HG03060 (cell line): ENCODE measurements at regions not wholly inside any gene's neighbourhood (a gene's known extent, or its start where the extent isn't known, plus 50 kb on each side); places are given as distances from the start of the nearest gene placed in this dataset.

ENCODE experiments used
- ATAC-seq: cut with Tn5 transposase; IDR thresholded peaks from one replicate; pipeline ENCODE4 v1.9.1; 2021; ENCODE audit warnings: low read depth, moderate number of reproducible peaks; ENCODE audit not compliant: unreplicated experiment

DNA sequence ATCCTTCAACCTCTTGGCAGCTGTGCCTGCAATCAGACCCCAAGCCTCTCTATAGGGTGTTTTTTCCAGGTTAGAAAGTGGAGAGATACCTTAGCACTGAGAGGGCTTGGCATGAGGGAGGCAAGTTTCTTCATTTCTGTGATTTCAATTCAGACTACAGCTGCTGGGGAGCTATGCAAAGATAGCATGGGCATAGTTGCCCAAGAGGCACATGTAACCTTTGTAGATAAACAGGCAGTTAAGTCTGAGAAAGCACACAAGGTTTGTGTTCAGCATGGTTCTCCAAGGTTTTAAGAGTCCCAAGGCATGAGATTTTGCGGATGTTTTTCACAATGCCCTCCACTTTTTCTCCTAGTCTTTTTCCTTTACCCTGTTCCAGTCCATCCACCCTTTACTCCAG, 385.0 kb upstream of the ETAA1 start:
- ATAC-seq: no peak

DNA sequence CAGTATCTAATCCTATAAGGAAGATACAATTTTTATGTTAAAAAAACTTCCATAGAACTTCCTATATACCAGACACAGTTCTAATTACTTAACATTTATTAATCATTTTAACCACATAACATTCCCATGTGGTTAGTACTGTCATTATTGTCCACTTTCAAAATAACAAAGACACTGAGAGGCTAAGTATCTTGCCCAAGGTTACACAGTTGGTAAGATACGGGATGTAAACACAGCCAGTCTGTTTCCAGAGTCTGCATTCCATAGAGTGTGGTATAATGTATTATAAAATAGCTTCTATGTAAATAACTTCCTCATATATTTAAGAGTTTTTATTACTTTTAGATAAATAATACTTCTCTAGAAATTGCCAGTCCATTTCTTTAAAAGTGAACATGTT, 383.3 kb upstream of the ETAA1 start:
- ATAC-seq: no peak

DNA sequence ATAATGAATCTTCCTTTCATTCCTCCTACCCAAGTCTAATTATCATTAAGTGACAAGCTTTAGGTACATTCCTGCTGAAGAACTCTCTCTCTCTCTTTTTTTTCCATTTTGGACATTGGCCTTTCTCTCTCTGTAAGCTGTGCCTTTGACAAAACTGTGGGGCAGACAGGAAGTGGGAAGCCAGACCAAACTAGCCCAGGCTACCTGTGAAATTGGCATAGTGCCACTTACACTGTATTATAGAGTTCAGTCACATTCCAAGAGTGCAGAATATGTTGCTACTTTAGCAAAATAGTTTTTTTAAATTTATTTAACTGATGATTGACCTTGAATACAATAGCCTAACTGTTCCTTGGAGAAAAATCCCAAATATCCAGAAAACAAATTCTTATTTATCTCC, 381.5 kb upstream of the ETAA1 start:
- no peak for ATAC-seq

DNA sequence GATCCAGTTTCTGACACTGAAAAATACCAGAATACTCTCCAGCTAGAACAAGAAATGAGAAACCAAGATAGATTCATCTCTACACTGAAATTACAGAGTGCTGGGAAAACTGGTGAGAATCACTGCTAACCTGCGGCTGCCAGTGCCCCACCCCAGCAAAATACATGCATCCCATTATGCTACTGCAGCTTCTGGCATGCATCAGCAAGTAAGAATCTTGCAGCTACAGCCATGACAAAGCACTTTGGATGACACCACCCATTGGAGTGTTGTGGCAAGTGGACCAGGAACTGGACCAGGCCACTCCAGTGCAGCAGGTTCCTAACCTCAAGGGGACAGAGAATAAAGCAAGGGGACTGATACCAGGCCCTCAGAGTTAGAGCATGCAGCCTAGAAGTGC, 378.8 kb upstream of the ETAA1 start:
- ATAC-seq: no peak

DNA sequence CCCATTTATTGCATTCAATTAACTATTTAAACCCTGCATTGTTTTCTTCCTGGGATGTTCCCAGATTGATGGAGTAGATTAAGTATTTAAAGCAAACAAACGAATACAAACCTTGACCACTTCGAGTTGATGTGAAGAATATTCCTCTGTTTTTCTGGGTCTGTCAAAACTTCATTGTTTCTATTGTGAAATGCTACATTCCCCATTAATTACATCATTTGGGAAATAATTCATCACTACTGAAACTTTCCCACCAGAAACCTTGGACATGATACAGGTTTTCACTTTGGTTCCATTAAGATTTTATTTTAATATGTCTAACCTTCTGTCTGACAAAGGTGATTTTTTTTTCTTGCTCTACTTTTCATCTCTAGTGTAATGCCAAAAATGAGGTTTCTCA, 365.1 kb upstream of the ETAA1 start:
- ATAC-seq: no peak

DNA sequence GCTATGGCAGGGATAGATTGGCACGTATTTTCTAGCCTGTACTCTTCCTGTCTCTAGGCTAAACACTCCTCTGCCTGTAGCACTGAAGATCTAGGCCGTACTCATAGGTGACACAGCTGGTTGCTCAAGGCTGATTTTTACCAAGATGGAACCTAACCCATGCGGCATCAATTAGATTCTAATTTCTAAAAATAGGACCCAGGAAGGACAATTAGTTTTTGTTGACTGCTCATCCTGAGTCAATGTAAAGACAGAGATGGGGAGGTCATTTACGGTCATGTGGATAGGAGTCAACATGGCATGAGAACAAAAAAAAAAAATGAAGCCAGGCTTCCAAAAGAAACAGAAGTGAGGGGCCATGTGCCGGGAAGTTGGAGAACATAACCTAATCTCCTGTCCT, 360.7 kb upstream of the ETAA1 start:
- ATAC-seq: no peak

DNA sequence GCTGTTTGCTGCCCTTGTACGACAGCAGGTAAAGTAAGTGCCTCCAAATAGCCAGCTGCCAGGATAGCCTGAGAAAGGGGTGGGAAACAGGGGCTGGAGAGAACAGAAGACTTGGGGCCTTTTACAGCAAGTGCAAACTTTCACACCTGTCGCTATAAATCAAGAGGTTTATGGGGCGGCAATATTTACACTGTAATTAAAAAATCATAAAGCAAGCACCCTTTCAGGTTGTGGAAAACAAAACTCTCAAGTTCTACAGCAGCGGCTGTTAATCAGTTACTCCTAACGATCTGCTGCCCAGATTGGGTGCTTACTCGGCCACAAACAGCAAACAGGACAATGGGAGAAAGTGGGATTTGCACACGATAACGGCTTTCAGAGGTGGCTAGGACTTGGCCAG, 359.5 kb upstream of the ETAA1 start:
- no peak for ATAC-seq

DNA sequence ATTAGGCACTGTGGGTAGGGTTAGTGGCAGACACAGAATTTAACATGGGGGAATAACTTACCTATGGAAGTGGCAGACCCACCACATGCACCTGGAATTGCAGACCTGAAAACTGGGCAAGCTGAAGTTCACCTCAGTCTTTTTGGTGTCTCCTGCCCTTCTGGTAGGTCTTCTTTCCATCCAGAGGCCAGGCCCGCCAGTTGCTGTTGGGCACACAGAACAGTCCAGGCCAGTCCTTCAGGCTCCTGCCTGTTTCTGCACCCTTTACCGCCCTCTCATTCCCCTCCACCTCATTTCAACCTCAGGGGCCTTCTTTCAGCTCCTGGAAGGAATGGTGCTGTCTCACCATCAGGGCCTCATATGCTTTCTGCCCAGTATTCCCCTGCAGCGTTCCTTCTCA, 358.9 kb upstream of the ETAA1 start:
- ATAC-seq: no peak

DNA sequence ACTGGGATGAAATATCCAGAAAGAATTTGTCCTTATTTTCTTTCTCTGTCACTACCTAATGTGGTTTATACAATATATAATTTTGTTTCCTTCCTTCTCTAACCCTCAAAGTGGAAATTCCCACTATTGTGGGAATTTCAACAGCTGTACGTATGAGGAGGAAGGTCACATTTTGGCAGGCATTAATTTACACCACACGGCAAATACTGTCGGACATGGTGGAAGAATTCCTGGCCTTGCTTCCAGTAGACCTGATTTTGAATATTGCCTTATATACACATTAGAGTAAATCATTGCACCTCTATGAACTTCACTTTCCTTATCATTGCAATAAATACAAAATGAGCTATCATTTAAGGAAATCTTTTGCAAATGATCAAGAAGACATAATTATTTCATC, 358.1 kb upstream of the ETAA1 start:
- ATAC-seq: no peak

DNA sequence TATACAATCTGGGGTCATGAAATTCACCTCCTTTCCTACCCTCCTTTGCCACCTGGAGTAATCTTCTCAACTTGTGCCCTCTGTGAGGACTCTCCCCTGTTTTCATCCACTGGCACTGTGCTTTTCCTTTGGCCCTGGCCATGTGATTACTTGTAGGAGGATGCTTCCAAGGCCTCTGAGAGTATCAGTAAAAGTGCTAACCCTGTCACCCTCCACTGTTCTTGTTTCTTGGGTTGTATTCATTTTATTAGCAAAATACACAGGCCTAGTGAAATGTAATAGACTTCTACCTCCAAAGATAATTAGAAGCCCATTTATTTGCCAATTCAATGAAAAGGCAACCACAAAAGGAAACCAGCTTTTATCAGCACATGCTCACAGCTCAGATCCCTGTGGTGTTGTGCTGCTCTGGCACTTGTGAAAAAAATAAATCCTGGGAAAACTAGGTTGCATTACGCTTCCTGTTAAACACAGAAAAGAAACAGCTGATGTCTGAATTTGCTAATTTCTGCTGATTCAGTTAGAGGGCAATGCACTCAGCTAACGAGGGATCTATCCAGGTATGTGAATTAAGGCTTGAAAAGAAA, 357.5 kb upstream of the ETAA1 start:
- no peak for ATAC-seq

DNA sequence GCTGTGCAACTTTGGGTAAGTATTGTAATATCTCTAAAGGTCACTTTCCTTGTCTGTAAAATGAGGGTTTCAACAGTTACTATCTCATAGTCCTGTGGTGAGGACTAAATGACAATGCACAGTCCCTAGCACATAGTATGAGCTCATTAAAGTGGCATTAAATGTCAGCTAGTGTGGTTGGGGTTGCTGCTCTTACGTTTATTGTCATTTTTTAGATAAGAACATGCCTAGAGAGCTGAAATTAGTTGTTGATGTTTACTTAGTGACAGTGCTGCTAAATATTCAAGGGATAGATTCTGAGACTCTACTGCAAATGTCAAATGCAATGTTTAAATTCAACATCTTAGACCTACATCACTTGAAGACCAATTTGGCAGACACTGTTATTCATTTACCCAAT, 356.1 kb upstream of the ETAA1 start:
- no peak for ATAC-seq

DNA sequence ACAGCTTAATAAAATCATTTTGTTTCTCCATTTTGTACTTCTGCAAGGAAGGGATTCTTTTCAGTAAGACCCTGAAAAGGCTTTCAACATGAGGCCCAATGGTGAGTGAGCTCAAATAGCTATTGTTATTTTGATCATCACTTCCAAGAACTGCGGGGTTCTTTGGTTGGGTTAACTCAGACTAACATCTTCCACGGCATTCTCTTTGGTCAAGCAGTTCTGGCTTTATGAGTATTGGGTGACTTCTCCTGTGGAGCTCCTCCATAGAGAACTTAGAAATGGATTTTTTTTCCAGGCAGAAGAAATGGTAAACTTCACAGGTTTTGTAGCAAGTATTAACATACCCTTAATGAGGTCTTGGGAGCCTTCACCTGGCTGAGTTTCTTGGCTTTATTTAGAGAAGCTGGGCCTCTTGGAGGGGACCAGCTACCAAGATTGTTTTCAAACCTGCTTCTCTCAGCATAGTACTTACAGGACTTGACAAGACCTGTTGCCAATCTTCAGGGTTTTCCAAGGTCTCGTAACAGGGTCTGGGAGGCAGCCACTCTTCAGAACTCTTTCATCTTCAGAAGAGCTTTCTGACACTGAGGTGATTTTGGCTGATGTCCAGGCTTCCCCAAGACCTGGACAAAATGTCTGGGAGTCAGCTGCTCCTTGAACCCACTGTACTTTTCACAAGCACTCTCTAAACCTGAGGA, 353.2 kb upstream of the ETAA1 start:
- ATAC-seq: no peak

DNA sequence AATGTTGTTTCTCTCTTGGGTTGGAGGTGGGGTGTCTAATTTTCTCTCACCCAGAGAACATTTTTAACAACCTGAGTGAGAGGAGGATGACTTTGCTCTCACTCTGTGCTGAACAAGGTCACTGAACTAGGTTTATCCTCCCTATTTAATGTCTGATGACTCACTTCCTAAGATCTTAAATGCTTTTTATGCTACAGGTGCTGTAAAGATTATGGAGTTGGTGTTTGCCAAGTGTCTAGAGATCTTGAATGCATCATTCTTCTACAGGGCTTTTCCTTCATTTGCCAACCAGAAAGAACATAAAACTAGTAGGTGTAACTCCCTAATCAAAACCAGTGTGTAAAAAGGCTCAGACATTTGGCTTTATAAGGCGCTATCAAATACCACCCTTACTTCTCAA, 350.5 kb upstream of the ETAA1 start:
- ATAC-seq: no peak

DNA sequence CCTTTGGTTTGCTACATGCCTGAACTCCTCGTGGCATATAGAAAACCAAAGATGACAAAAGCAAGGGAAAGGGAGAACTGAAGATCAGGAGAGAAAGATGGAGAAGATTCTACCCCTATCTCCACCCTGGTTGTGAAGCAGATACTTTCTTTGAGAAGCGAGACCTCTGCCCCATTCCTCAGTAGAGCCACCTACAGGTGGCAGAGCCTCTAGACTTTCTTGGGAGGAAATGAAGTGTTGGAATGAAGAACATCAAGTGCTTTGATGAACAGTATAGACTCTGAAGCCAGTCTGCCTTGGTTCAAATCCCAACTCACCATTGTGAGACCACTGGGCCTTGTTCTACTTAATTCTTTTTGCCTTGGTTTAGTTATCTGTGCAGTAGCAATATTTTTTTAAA, 348.8 kb upstream of the ETAA1 start:
- no peak for ATAC-seq

DNA sequence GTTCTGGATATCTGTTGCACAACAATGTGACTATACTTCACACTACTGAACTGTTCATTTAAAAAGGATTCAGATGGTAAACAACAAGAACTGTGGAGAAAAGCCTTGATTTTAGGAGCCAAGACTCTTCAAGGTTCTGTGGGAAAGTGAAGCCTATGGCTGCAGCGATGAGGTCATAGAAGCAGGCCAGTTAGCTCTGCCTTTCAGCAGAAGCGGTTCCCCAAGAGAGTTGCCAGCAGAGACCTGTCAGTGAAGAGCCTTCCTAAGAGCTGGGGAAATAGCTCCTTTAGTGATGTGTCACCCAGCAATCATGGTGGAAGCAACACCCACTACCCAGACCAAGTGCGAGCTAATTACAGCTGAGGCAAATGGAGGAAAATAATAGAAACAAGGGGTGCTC, 346.5 kb upstream of the ETAA1 start:
- ATAC-seq: no peak

DNA sequence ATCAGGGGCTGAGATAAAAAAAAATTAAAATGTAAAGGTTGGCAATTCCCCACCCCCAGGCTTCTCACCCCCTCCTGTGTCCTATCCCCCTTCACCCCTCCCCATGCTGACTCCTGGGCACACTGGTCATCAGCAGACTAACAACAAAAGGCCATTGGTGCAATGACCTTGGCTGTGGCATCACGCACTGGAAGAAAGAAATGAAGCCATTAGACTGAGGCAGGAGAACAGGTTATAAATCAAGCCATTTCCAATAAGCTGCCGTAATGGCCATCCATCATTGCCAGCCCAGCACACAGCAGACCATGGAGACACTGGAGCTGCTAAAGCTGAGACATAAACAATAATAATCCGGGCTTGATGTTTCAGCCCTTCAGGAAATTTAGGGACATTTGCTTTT, 342.4 kb upstream of the ETAA1 start:
- no peak for ATAC-seq

DNA sequence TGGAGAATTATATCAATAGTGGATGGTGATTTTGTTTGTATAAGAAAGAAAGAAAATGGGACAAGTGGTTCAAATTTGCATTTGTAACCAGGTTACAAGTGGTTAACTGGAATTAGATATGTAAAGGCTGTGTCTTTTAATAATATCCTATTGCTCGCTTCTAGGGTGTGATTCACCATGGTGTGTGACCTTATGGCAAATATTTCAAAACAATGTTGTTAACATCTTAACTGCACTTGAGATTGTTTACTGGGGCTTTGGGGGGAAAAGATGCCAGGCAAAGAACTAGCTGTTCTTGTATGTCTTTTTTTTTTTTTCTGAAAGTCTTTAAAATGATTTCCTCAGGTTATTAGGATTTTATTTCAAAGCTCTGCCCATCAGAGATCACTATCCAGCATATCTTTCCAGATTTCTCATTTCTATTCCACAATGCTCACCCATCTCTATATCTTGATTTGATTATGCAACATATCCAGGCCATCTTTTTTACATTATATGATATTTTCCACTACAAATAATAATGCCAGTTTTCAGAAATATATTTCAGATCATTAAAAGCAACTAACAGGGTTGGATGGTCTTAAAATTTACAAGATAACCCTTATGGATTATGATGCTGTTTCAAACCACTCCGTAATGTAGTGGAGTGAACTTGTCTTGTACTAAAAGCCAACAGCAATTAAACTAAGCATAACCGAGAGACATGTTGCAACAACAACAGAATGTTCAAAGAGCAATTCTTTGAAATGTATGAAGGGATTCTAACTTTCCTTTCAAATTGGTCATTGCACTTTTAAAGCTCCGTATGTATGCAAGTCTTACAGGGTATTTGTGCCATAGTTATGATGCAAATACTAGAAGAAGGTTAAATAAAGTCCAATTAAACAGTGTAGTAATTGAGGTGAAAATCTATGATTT, 341.5 kb upstream of the ETAA1 start:
- no peak for ATAC-seq

DNA sequence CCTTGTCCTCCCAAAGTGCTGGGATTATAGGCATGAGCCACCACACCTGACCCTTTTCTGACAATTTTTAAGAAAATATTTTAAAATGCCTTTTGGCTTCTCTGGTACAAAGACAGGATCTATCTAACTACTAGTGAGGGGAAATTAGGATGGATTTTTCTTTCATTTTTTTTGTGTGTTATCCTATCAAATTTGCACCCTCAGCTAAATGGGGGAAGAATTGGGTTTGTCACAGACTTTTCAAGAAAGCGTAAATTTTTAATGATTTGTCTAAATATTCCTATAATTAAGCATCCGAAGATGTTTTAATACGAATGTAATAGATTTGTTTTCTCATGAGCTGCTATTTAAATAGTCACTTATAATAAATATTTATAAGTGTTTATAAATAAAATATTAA, 340.0 kb upstream of the ETAA1 start:
- no peak for ATAC-seq

DNA sequence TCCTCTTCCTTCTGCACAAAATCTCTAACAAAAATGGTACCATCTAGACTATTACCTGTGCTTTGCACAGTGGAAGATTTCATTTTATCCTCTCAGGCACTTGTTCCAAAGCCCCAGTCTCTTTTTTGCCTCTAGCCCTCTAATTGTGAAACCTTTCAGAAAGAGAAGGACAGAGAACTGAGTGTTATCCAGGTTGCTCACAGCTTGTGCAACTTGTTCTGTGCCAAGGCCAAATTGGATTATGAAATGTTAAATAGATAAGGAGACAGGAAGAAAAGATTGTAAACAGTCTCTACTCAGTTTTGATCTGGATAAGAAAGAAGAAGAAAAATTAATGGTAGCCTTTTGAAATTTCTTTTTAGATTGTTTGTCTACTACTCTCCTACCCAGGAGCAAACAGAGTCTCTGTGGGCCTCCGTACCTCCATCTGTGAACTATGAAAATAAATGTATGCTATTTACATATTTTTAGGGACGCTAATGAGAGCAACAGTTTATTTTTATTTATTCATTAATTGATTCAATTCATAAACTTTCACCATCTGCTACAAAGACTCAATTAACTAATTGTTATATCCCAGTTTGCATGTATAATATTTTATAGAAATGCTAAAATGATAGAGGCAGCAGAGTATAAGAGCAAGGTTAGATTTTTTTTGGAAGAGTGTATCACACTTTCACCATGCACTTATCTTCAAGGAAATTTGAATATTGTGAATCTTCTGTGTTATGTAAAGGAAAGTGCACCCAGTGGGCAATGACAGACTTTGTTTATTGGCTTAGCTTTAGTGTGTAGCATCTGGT, 339.0 kb upstream of the ETAA1 start:
- no peak for ATAC-seq

DNA sequence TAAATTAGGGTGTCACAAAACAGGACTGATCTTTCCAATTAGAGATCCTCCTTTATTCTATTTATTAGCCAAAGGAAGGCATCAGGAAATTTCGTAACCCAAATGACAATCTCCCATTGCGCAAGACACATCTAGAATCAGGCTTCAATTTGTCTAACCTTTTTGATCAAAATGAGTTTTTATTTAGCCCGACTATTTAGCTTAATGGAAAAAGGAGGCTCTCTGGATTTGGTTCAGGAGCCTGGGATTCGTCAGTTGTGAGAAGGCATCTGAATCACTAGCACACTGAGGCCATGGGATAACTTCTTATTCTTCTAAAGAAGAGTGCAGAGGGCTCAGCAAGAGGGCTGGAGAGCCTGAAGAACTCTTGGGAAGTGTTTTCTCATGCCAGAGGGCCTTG, 332.1 kb upstream of the ETAA1 start:
- no peak for ATAC-seq

DNA sequence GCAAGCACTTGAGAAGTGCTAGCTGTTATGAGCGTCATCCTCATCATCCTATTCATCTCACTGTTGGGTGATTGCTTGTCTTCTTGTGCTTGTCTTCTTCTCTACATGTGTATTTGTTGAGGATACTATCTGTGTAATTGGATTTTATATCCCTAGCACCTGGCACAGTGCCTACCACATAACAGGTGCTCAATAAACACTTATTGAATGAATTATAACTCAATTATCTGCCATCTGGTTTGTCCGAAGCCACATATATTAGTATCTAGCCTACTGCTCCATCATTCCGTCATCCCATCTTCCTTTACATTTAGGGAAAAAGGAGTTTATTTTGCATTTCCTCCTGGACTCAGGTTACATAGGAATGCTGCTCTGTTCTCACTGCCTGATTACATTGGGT, 330.4 kb upstream of the ETAA1 start:
- no peak for ATAC-seq
